Testis (tissue), 2 donors: ENCODE measurements at regions not wholly inside any gene's neighbourhood (a gene's known extent, or its start where the extent isn't known, plus 50 kb on each side); places are given as distances from the start of the nearest gene placed in this dataset.

Experiments
- DNase-seq: peaks from one replicate; pipeline ENCODE4 v3.0.0-alpha.2; 2019
- H3K27ac ChIP-seq, 2 donors: fragments of 200-600 bp; sonication (generic); one replicate each; pipeline ENCODE4 v1.5.1; 2019
- H3K27me3 ChIP-seq: fragments of 200-600 bp; sonication (generic); one replicate; pipeline ENCODE4 v1.5.1; 2019
- H3K36me3 ChIP-seq: fragments of 200-600 bp; sonication (generic); one replicate; pipeline ENCODE4 v1.5.1; 2017; ENCODE audit warnings: low read depth; ENCODE audit errors: missing control alignments
- H3K4me1 ChIP-seq: fragments of 200-600 bp; sonication (generic); one replicate; pipeline ENCODE4 v1.5.1; 2019
- H3K4me3 ChIP-seq, 2 donors: fragments of 200-600 bp; sonication (generic); one replicate each; pipeline ENCODE4 v1.5.1; 2017 to 2019
- H3K9me3 ChIP-seq: fragments of 200-600 bp; sonication (generic); one replicate; pipeline ENCODE4 v1.5.1; 2017
- POLR2A ChIP-seq: fragments of 450-650 bp; IDR thresholded peaks from one replicate; pipeline ENCODE4 v1.6.1; 2017; ENCODE audit warnings: antibody characterized with exemption, mild to moderate bottlenecking, moderate library complexity
- WGBS, 2 donors: methylation state at CpG; one replicate each; pipeline ENCODE4 v1.1.5; 2018; 5-methylcytosine and 5-hydroxymethylcytosine counted together
- intact Hi-C: fragments of 100-400 bp; cut with DNase I; formaldehyde crosslinking; loops from one replicate; pipeline ENCODE4 v1.15.1; 2023; ENCODE audit warnings: low total_unique reads
- TF ChIP-seq, protein P1 (sequence below), 3 experiments: fragments of 450-650 bp in 2 of 3; fragments of 200-600 bp in 1 of 3; sonication (generic) in 1 of 3; IDR thresholded peaks; one replicate each; pipeline ENCODE4 v1.5.1; 2016 to 2019; ENCODE audit warnings: antibody characterized with exemption in 3 of 3, mild to moderate bottlenecking in 2 of 3, moderate library complexity in 1 of 3

DNA sequence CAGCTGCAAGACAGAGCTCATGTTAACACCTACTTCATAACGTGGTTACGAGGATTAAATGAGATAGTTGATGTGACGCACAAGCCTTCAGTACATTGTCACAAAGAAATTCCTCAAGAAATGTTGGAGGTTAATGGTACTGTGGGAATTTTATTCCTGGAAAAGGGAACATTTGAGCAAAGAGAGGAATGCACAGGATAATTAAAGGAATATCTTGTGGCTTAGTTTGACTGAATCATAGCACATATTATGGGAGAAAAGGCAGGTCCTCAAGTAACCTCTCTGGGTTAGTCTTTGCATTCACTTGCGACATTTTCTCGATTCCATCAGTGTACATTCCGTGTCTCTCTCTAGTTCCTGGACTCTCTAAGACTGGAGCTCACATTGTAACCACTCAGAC is 300.2 kb upstream of the DUSP10 start:
- Histone ChIP-seq H3K27me3 (no peaks in the 10 kb centered on the region), H3K27ac (no peak overlapping the region), H3K4me1 (no peaks in the 10 kb centered on the region), H3K4me3 (no peak overlapping the region), H3K36me3 (no peaks in the 10 kb centered on the region), H3K9me3 (no peaks in the 10 kb centered on the region)
- 87 to 89% methylated on average over 6 of the region's 6 CpGs for WGBS, 2 donors
- no peak for DNase-seq
- intact Hi-C loops: no loop called here
- TF ChIP-seq, protein P1, sequence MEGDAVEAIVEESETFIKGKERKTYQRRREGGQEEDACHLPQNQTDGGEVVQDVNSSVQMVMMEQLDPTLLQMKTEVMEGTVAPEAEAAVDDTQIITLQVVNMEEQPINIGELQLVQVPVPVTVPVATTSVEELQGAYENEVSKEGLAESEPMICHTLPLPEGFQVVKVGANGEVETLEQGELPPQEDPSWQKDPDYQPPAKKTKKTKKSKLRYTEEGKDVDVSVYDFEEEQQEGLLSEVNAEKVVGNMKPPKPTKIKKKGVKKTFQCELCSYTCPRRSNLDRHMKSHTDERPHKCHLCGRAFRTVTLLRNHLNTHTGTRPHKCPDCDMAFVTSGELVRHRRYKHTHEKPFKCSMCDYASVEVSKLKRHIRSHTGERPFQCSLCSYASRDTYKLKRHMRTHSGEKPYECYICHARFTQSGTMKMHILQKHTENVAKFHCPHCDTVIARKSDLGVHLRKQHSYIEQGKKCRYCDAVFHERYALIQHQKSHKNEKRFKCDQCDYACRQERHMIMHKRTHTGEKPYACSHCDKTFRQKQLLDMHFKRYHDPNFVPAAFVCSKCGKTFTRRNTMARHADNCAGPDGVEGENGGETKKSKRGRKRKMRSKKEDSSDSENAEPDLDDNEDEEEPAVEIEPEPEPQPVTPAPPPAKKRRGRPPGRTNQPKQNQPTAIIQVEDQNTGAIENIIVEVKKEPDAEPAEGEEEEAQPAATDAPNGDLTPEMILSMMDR (IDR thresholded peaks at IDR 0.05): no peak
- TF ChIP-seq POLR2A: no peak

DNA sequence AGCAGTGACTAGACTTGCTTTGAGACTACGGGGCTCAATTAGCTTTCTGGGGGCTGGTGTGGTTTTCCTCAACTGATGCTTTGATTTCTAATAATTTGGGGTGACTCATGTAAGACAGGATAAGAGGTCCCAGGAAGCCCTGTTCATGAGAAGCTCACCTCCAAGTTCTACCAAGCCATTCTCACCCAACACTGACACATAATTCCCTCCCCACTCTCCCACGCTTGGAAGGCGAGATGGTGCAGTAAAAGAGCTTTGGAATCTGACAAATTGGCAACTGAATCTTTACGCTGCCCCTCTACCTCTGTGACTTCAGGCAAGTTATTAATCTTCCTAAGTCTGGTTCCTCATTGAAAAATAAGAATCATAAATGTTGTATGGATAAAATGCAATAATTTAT is 299.1 kb upstream of the DUSP10 start:
- Histone ChIP-seq H3K27me3 (no peaks in the 10 kb centered on the region), H3K36me3 (no peaks in the 10 kb centered on the region), H3K4me3 (no peak overlapping the region), H3K4me1 (no peaks in the 10 kb centered on the region), H3K27ac (no peak overlapping the region), H3K9me3 (no peaks in the 10 kb centered on the region)
- DNase-seq: no peak
- TF ChIP-seq POLR2A: no peak
- TF ChIP-seq, protein P1 (IDR thresholded peaks at IDR 0.05): no peak
- 90 to 96% methylated on average over 4 of the region's 4 CpGs for WGBS, 2 donors
- intact Hi-C loops: no loop called here

DNA sequence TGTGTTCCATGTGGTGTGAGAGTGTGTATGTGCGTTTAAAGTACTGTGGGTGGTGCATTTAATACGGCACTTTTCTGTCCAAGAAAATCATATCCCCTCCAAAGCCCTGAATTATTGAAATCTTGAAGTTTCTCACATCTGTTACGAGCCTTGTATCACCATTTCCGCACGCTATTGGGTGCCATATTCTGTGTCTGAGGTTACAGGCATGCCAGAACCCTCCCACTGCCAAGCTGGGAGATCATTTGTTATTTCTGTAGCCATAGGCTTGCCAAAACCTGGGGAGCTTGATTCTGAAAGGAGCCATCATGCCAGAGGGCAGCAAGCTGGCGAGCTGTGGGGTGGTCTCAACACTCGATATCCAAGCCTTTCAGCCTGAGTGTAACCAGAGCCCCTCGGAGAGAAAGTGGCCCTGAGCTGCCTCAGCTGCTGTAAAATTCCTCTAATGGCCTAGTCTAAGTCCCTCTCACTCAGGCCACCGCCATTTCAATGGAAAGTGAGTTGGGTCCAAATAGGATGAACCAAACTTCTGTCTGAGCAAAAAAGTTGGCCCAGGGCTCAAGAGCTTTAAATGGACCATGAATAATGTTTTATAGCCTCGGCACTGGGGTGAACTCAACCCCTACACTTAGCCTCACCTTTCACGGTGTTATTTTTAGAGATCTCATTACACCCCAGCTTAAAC is 298.4 kb upstream of the DUSP10 start:
- no peaks in the 10 kb centered on the region for H3K4me1 ChIP-seq
- no peaks in the 10 kb centered on the region for H3K36me3 ChIP-seq
- H3K27me3 ChIP-seq: no peaks in the 10 kb centered on the region
- no peak overlapping the region for H3K27ac ChIP-seq
- 83% methylated on average over 11 of the region's 11 CpGs for WGBS, 2 donors
- TF ChIP-seq, protein P1 (IDR thresholded peaks at IDR 0.05): no peak
- no peak for TF ChIP-seq POLR2A
- no peak overlapping the region for H3K4me3 ChIP-seq
- H3K9me3 ChIP-seq: no peaks in the 10 kb centered on the region
- no peak for DNase-seq
- intact Hi-C loops: no loop called here

DNA sequence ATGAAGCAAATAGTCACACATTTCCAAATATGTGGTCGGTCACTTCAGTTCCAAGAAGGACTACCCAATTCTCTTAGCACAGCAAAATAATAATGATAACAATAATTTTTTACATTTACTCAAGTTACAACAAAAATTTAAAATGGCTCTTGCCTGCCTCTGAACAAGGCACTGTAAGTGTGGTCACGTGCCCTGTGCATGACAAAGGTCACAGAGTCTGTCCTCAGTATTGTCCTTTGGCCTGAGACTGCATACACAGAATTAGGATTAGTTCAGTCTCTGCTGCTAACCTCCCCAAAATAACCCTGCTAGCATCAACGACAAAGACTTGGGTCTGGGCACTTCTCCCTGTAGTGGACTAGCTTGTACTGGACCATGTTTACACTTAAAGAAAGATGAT is 297.1 kb upstream of the DUSP10 start:
- no peak for DNase-seq
- Histone ChIP-seq H3K36me3 (no peaks in the 10 kb centered on the region), H3K27me3 (no peaks in the 10 kb centered on the region), H3K9me3 (no peaks in the 10 kb centered on the region), H3K27ac (no peak overlapping the region), H3K4me1 (no peaks in the 10 kb centered on the region), H3K4me3 (no peak overlapping the region)
- intact Hi-C loops: no loop called here
- no peak for TF ChIP-seq POLR2A
- TF ChIP-seq, protein P1 (IDR thresholded peaks at IDR 0.05): no peak
- WGBS, 2 donors: 88 to 89% methylated on average over 3 of the region's 3 CpGs

DNA sequence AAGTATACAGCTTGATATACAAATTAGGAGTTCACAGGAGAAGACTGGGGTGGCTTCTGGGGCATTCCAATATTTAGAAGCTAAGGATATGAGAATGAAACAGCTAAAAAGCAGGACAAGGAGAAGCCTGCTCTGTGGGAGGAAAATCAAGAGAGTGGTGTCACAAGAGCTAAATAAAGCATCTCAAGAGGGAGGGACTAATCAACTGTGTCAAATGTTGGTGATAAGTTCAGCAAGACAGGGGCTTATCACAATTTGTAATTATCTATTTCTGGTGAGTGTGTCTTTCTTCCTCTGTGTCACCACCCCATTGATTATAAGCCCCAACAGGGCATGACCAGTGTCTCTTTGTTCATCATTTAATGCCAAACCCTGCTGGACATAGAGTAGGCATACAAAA is 295.8 kb upstream of the DUSP10 start:
- no peak for DNase-seq
- Histone ChIP-seq H3K27ac (no peak overlapping the region), H3K4me1 (no peaks in the 10 kb centered on the region), H3K27me3 (no peaks in the 10 kb centered on the region), H3K36me3 (no peaks in the 10 kb centered on the region), H3K4me3 (no peak overlapping the region), H3K9me3 (no peaks in the 10 kb centered on the region)
- TF ChIP-seq POLR2A: no peak
- TF ChIP-seq, protein P1 (IDR thresholded peaks at IDR 0.05): no peak
- intact Hi-C loops: no loop called here
